Kidney (tissue), 13 donors: ENCODE measurements at regions not wholly inside any gene's neighbourhood (a gene's known extent, or its start where the extent isn't known, plus 50 kb on each side); places are given as distances from the start of the nearest gene placed in this dataset.

Experiments used
- DNase-seq, 5 donors: peaks; one replicate each; pipeline ENCODE4 v3.0.0-alpha.2; 2013 to 2020
- FAIRE-seq: peaks from 2 replicates; lab custom pipeline; 2012; peaks lifted over from hg19 to GRCh38; lab: Jason Lieb, UNC
- H3K27ac ChIP-seq, 2 donors: one replicate each; pipeline ENCODE4 v1.7.0; 2013; ENCODE audit warnings: low read depth in 2 of 2, low read length in 2 of 2, inconsistent platforms in 1 of 2
- H3K27me3 ChIP-seq: one replicate; pipeline ENCODE4 v1.7.1; 2013; ENCODE audit warnings: low read length, inconsistent platforms; ENCODE audit not compliant: control insufficient read depth, insufficient read depth
- H3K36me3 ChIP-seq, 3 donors: one replicate each; pipeline versions ENCODE4 v1.7.0 to v1.7.1; 2013; ENCODE audit warnings: low read length in 3 of 3, control low read depth in 1 of 3, inconsistent platforms in 1 of 3; ENCODE audit not compliant: insufficient read depth in 3 of 3, control insufficient read depth in 2 of 3
- H3K4me1 ChIP-seq, 3 donors: one replicate each; pipeline versions ENCODE4 v1.7.0 to v1.7.1; 2013; ENCODE audit warnings: low read length in 3 of 3, inconsistent platforms in 1 of 3, low read depth in 1 of 3; ENCODE audit not compliant: control insufficient read depth in 2 of 3, insufficient read depth in 2 of 3
- H3K4me3 ChIP-seq, 3 donors: one replicate each; pipeline versions ENCODE4 v1.7.0 to v1.8.1; 2013; ENCODE audit warnings: low read length in 3 of 3, control low read depth in 1 of 3, inconsistent platforms in 1 of 3
- H3K9ac ChIP-seq, 3 donors: one replicate each; pipeline versions ENCODE4 v1.7.0 to v1.7.1; 2013; ENCODE audit warnings: low read length in 3 of 3, control low read depth in 1 of 3, inconsistent platforms in 1 of 3
- H3K9me3 ChIP-seq, 3 donors: one replicate each; pipeline versions ENCODE4 v1.7.0 to v1.7.1; 2013; ENCODE audit warnings: low read length in 3 of 3, control low read depth in 1 of 3, inconsistent platforms in 1 of 3; ENCODE audit not compliant: control insufficient read depth in 2 of 3, insufficient read depth in 1 of 3
- intact Hi-C: fragments of 100-400 bp; cut with DNase I; formaldehyde crosslinking; loops from one replicate; pipeline ENCODE4 v1.11.1; 2022
- TF ChIP-seq, protein P1 (sequence below): IDR thresholded peaks from 3 replicates; pipeline ENCODE4 v1.5.1; 2012; ENCODE audit warnings: mild to moderate bottlenecking, moderate library complexity, borderline replicate concordance; ENCODE audit not compliant: insufficient read depth; ENCODE audit errors: extremely low read depth
- donor health status: control.
- donor health status: control.
- donor health status: control.
- donor health status: control.
- donor health status: control.
- donor health status: DM: yes; HTN: yes; CAD: no.
- donor health status: Normal renal cell carcinoma (clear cell type).

DNA sequence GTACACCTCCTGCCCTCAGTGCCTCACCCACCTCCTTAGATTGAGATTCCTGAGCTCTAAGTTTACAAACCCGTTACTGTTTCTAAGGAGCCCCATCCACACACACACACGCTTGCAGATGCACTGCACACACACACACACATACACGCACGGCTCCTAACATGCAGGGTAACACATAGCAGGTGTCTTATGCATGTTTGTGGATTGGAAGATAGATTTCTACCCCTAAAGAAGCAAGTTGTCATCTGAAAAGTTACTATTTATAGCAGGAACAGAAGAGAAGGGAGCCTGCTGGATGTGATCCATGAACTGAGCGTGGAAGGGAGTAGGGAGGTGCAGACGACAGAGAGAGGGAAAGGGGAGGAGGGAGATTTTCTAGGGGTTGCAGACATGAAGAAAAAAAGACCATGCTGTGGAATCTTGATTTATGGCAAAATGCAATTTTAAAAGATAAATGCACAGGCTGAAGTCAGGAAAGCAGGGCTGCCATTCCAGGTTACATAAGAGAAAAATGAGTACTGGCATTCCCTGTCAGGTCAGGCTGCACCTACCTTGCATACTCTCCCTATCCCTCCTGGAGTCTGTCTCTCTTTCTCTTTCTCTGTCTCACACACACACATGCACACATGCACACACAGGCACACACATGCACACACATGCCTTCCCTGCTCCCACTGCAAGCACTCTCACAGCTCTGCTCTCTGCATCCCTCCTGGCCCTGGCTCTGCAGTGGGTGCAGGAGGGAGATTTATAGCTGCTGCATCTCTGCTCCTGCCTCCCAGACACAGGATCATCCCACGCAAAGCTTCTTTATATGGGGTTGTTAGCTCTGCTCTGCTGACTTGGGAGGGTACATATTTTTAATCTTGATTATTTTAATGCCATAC lies 192.6 kb upstream of the MYT1L start:
- DNase-seq (peak in 3 of 5 donors; percentile 42 to 64 (median 54)), FAIRE-seq (no peak)
- no peak overlapping the region for H3K4me3 ChIP-seq
- no peaks in the 10 kb centered on the region for H3K36me3 ChIP-seq
- no peak overlapping the region for H3K27ac ChIP-seq
- TF ChIP-seq, protein P1, sequence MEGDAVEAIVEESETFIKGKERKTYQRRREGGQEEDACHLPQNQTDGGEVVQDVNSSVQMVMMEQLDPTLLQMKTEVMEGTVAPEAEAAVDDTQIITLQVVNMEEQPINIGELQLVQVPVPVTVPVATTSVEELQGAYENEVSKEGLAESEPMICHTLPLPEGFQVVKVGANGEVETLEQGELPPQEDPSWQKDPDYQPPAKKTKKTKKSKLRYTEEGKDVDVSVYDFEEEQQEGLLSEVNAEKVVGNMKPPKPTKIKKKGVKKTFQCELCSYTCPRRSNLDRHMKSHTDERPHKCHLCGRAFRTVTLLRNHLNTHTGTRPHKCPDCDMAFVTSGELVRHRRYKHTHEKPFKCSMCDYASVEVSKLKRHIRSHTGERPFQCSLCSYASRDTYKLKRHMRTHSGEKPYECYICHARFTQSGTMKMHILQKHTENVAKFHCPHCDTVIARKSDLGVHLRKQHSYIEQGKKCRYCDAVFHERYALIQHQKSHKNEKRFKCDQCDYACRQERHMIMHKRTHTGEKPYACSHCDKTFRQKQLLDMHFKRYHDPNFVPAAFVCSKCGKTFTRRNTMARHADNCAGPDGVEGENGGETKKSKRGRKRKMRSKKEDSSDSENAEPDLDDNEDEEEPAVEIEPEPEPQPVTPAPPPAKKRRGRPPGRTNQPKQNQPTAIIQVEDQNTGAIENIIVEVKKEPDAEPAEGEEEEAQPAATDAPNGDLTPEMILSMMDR = no peak
- H3K9ac ChIP-seq = no peak overlapping the region
- no peaks in the 10 kb centered on the region for H3K27me3 ChIP-seq
- peaks cover 0 to 4% (median 0%) of the 10 kb centered on the region in 3 donors for H3K4me1 ChIP-seq
- H3K9me3 ChIP-seq = no peaks in the 10 kb centered on the region
- intact Hi-C loops = no loop called here

DNA sequence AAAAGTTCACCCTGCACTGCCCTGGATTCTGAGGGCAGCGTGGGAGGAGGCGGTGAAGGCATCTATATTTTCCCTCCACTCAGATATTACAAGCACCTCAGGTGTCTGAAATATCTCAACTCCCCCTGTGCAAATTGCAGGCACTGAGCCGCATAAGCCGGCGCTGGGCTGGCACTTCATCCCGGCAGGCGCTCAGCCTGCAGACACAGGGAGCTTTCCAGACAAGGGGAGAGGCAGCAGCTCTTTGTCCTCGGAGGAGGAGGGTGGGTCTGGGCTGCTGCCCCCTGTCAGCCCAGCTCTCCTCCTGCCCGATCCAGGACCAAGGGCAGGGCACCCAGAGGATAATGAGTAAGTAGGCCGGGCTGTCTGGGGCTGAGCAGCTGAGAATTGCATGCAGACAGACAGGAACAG lies 189.3 kb upstream of the MYT1L start:
- Histone ChIP-seq H3K27me3 (no peaks in the 10 kb centered on the region), H3K4me3 (no peak overlapping the region), H3K27ac (no peak overlapping the region), H3K36me3 (no peaks in the 10 kb centered on the region), H3K9me3 (no peaks in the 10 kb centered on the region), H3K9ac (no peak overlapping the region), H3K4me1 (no peaks in the 10 kb centered on the region)
- TF ChIP-seq, protein P1 = no peak
- intact Hi-C loops = no loop called here
- DNase-seq = peak in 4 of 5 donors; percentile 29 to 39 (median 38)
- no peak for FAIRE-seq

GRCh38 chr2:2519381-2519780 lies 188.3 kb upstream of the MYT1L start:
- no peaks in the 10 kb centered on the region for H3K4me1 ChIP-seq
- TF ChIP-seq, protein P1 = no peak
- no peak overlapping the region for H3K4me3 ChIP-seq
- H3K9me3 ChIP-seq = no peaks in the 10 kb centered on the region
- H3K27me3 ChIP-seq = no peaks in the 10 kb centered on the region
- H3K27ac ChIP-seq = no peak overlapping the region
- no peak overlapping the region for H3K9ac ChIP-seq
- H3K36me3 ChIP-seq = no peaks in the 10 kb centered on the region
- intact Hi-C loops = no loop called here
- DNase-seq = peak in 1 of 5 donors; percentile 26
- FAIRE-seq = no peak
